Skeletal muscle tissue (tissue), 3 donors: ENCODE measurements at regions not wholly inside any gene's neighbourhood (a gene's known extent, or its start where the extent isn't known, plus 50 kb on each side); places are given as distances from the start of the nearest gene placed in this dataset.

Experiments
- H3K27ac ChIP-seq: one replicate; pipeline ENCODE4 v1.7.0; 2013; ENCODE audit warnings: mild to moderate bottlenecking, low read depth, low read length, inconsistent platforms
- H3K27me3 ChIP-seq, 3 donors: one replicate each; pipeline ENCODE4 v1.7.0; 2013; ENCODE audit warnings: low read length in 3 of 3; ENCODE audit not compliant: control insufficient read depth in 3 of 3, insufficient read depth in 3 of 3
- H3K36me3 ChIP-seq, 3 donors: one replicate each; pipeline ENCODE4 v1.7.0; 2013; ENCODE audit warnings: low read length in 3 of 3; ENCODE audit not compliant: control insufficient read depth in 3 of 3, insufficient read depth in 3 of 3
- H3K4me1 ChIP-seq, 3 donors: one replicate each; pipeline ENCODE4 v1.7.0; 2013; ENCODE audit warnings: low read length in 3 of 3, mild to moderate bottlenecking in 3 of 3; ENCODE audit not compliant: control insufficient read depth in 3 of 3, insufficient read depth in 3 of 3
- H3K4me3 ChIP-seq, 3 donors: one replicate each; pipeline ENCODE4 v1.7.0; 2013; ENCODE audit warnings: low read length in 3 of 3
- H3K9ac ChIP-seq, 3 donors: one replicate each; pipeline ENCODE4 v1.7.0; 2013; ENCODE audit warnings: low read length in 3 of 3, mild to moderate bottlenecking in 3 of 3, moderate library complexity in 2 of 3, low read depth in 1 of 3
- H3K9me3 ChIP-seq, 3 donors: one replicate each; pipeline ENCODE4 v1.7.0; 2013; ENCODE audit warnings: low read length in 3 of 3; ENCODE audit not compliant: control insufficient read depth in 3 of 3
- donor health status: Osteomylitis.

DNA sequence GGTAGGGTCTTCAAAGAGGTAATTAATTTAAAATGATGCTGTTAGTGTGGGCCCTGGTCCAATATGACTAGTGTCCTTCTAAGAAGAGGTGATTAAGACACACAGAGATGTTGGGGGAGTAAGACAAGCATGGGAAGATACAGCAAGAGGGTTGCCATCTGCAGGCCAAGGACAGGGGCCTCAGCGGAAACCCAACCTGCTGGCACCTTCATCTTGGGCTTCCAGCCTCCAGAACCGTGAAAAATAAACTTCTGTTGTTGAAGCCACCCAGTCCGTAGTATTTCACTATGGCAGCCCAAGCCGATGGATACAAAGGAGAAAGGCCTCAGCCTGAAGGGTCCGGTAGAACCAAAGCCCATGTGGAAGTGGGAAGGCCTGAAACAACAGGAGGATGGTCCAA lies 161.7 kb upstream of the UBE2E1 start:
- H3K36me3 ChIP-seq = no peaks in the 10 kb centered on the region
- H3K9ac ChIP-seq = no peak overlapping the region
- H3K27me3 ChIP-seq = no peaks in the 10 kb centered on the region
- no peaks in the 10 kb centered on the region for H3K9me3 ChIP-seq
- H3K4me1 ChIP-seq = no peaks in the 10 kb centered on the region
- no peak overlapping the region for H3K4me3 ChIP-seq
- no peak overlapping the region for H3K27ac ChIP-seq

DNA sequence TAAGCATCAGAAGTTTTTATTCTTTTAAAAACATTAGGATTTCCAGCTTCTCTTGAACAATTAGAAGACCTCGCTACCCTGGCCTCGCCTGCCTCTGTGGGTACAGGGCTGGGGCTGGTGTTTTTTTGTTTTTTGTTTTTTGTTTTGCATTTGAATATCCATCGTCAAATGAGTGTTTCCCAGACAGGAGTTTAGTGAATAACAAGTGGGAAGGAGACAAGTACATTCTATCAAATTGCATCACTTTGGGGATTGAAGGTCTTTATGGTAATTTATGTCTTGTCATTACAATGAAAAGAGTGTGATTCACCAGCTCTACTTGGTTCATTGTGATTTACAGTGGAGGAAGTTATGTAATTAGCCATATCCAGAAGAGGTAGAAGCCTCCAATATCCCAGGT lies 161.1 kb upstream of the UBE2E1 start:
- no peak overlapping the region for H3K9ac ChIP-seq
- no peaks in the 10 kb centered on the region for H3K27me3 ChIP-seq

DNA sequence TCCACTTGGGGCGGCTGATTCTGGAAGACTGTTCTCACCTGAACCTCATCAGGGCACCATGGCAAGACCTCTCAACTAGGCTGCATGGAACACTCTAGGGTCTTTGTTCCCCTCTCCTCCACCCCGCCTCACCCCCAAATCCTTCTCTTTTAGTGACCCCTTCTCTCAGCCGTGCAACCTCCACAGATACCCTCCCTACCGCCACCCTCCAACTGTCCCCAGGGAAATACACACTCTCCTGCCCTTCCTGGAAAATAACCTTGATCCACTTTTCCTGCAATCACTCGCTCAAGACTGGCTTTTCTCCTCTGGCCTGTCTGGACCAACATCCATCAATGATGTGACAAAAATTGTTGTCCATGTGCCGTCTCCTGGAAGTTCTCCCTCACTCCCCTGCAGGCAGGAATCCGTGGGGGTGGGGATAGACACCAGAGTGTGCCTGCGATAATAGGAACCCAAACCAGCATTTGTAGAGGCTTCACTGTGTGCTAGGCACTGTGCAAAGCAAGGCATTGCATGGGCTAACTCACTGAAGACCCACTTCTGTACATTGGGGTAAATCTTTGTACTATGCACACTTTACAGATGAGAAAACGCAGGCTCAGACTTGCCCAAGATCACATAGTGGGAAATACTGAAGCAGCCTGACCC lies 160.1 kb upstream of the UBE2E1 start:
- H3K27me3 ChIP-seq = no peaks in the 10 kb centered on the region
- H3K9me3 ChIP-seq = no peaks in the 10 kb centered on the region
- H3K4me3 ChIP-seq = no peak overlapping the region
- H3K4me1 ChIP-seq = peaks cover 3 to 6% (median 4%) of the 10 kb centered on the region in 3 donors
- H3K36me3 ChIP-seq = no peaks in the 10 kb centered on the region
- H3K27ac ChIP-seq = no peak overlapping the region
- H3K9ac ChIP-seq = no peak overlapping the region

More for the DNA sequence above, 161.1 kb upstream of the UBE2E1 start:
- no peaks in the 10 kb centered on the region for H3K9me3 ChIP-seq
- H3K36me3 ChIP-seq = no peaks in the 10 kb centered on the region
- H3K4me3 ChIP-seq = no peak overlapping the region
- H3K4me1 ChIP-seq = no peaks in the 10 kb centered on the region
- no peak overlapping the region for H3K27ac ChIP-seq

DNA sequence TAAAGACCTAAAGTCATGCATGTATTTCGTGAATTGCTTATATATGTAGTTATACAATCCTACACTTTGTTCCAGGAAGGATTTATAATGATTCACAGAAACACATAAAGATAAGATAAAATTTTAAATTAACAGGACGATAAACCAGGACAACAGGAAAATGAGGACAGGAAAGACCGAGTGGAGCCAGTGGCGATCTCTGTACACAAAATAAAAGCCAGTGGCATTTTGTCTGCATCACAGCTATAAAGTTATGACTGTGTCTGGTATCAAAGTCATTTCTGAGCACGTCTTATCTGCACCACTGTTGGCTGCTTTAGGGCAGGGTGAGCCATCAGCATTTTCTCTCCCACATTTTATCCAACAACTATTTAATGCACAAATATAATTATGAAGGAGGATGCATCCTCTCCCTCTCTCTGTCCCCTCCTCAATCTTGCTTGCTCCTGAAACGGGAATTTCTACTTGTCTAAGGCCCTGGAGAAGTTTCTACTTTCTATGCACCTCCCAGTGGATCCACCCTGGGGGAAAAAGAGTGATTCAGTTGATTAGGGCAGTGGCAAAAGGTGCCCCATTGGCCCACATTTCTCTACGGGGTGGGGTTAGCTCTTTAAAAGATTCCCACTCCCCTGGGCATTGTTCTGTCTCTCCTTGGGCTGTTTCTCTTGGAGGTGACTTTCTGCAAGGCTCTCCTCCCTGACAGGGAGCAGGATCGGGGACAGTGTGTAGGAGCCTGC lies 159.4 kb upstream of the UBE2E1 start:
- H3K27me3 ChIP-seq = no peaks in the 10 kb centered on the region
- no peaks in the 10 kb centered on the region for H3K9me3 ChIP-seq
- no peaks in the 10 kb centered on the region for H3K36me3 ChIP-seq
- no peak overlapping the region for H3K27ac ChIP-seq
- no peak overlapping the region for H3K9ac ChIP-seq
- H3K4me1 ChIP-seq = peaks cover 5 to 11% (median 7%) of the 10 kb centered on the region in 3 donors
- H3K4me3 ChIP-seq = no peak overlapping the region

DNA sequence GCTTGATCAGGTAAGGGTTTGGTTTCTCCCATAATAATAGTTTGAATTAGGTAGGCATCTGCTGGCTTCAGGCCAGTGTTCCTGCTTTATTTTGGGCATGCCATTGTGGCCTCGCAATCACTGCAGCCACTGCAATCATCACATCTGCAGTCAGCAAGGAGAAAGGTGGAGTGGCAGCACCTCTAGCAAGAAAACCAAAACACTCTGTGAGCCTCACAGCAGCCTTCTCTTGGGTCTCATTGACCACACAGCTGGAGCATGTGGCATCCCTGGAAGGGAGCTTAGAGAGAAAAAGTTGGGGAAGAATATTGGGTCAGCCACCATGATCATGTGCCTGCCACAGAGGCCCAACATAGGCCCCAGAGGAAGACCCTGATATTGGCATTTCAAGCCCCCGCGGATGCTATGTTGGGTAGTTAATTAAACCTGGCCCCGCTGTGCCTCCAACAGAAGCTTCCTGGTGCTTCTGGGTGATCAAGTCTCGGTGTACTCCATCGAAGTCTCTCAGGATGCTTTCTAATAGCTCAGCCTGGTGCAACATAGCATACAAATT lies 158.0 kb upstream of the UBE2E1 start:
- Histone ChIP-seq H3K4me3 (no peak overlapping the region), H3K9me3 (no peaks in the 10 kb centered on the region), H3K27ac (no peak overlapping the region), H3K9ac (no peak overlapping the region), H3K4me1 (peaks cover 5 to 11% (median 7%) of the 10 kb centered on the region in 3 donors), H3K36me3 (no peaks in the 10 kb centered on the region), H3K27me3 (no peaks in the 10 kb centered on the region)

DNA sequence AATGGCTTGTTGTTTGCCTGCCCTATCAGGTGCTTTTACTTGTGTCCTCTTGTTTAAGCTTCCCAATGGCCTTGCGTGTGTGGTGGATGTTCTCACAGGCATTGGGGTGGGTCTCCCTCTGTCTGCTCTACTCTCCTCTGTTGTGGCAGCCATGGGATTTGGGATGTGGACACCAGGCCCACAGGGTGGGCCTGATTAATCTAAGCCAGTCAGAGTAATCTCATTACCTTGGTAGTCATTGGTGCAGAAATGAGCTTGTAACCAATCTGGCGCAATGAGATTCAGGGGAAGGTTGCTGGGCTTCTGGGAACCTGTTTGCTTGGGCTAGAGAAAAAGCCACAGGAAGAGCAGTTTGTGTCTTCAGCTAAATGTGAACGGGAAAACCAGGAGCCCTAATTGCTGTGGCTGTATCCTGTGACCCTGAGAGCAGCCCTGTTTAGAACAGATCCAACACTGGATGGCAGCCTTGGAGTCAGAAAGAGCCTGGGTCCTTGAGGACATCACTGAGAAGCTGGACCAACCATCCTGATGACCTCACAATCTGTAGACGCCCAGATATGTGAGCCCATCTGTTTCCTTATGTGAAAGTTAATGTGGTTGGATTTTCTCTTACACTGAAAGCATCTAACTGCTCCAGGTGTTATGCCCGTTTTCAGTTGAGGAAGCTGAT lies 157.3 kb upstream of the UBE2E1 start:
- H3K9ac ChIP-seq = no peak overlapping the region
- no peaks in the 10 kb centered on the region for H3K27me3 ChIP-seq
- no peak overlapping the region for H3K27ac ChIP-seq
- peaks cover 5 to 11% (median 7%) of the 10 kb centered on the region in 3 donors for H3K4me1 ChIP-seq
- H3K4me3 ChIP-seq = no peak overlapping the region
- no peaks in the 10 kb centered on the region for H3K9me3 ChIP-seq
- H3K36me3 ChIP-seq = no peaks in the 10 kb centered on the region

DNA sequence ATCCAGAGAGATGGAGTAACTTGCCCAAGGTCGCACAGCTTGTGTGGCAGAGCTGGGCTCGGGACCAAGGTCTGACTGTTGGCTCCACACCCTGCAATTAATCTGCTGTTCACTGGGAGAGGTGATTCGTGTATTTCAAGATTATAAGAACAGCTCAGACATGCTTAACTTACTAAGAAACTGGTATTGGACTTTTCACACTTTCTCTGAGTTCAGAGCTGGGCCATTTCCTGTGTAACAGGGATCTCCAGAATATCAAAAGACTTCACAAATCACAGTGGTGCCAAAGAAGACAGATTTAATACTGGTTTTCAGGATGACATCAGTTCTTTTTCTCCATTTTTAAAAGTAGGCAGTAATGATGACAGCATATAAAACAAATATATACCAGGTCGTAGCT lies 156.8 kb upstream of the UBE2E1 start:
- no peaks in the 10 kb centered on the region for H3K9me3 ChIP-seq
- H3K9ac ChIP-seq = no peak overlapping the region
- no peak overlapping the region for H3K27ac ChIP-seq
- peaks cover 5 to 11% (median 7%) of the 10 kb centered on the region in 3 donors for H3K4me1 ChIP-seq
- no peaks in the 10 kb centered on the region for H3K27me3 ChIP-seq
- H3K4me3 ChIP-seq = no peak overlapping the region
- H3K36me3 ChIP-seq = no peaks in the 10 kb centered on the region

DNA sequence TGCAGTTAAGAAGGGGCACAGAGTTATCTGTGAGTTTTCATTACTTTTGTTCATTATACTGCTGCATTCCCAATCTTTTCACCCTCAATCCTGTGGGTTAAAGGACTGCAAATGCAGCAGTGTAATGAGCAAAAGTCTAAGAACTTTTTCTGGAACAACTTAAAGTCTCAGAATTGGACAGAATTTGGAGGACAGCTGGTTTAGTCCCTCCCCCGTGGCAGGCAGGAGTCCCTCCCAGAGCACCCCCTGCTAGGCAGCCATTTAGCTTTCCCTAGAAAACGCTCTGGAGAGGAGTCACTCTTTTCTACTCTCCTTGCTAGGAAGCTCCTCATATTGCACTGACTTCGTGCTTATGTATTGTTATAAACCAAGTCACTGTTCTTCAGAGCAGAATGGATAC lies 156.3 kb upstream of the UBE2E1 start:
- H3K27me3 ChIP-seq = no peaks in the 10 kb centered on the region
- H3K9me3 ChIP-seq = no peaks in the 10 kb centered on the region
- H3K9ac ChIP-seq = no peak overlapping the region
- H3K36me3 ChIP-seq = no peaks in the 10 kb centered on the region
- no peak overlapping the region for H3K4me3 ChIP-seq
- H3K4me1 ChIP-seq = peaks cover 5 to 11% (median 7%) of the 10 kb centered on the region in 3 donors
- H3K27ac ChIP-seq = no peak overlapping the region

DNA sequence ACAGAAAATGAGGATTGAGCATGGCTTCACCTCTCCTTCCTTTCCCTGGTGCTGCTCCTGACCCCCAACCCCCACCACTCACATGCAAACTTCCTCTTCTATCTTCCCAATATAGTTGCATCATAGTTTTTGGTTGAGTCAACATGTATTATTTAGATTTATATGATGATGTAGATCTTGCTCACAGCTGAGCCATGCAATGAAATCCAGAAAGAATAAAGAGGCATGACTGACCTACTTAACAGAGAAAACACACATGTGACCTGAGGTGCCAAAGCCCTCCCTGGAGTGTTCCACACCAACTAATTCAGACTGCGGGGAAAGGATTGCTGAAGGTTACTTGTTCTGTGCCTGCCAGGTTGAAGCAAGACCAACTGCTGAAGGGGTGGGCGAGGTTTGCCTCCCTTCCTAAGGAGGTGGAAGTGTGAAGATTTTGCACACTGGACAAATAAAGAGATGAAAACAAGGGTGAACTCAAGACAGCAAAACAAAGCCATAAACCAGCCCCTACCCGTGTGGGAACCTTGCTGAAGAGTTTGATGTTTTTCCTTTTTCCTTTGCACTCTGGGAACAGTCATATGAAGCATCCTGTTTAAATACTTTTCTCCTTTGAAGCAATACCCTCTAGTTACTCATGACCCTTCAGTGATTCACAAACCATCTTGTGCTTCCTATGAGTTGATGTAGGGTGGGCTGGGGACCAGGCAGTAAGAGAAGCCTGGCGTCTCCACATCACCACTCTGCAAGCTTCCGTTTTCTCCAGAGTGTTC lies 155.2 kb upstream of the UBE2E1 start:
- no peak overlapping the region for H3K4me3 ChIP-seq
- no peaks in the 10 kb centered on the region for H3K27me3 ChIP-seq
- H3K9me3 ChIP-seq = no peaks in the 10 kb centered on the region
- peaks cover 5 to 11% (median 7%) of the 10 kb centered on the region in 3 donors for H3K4me1 ChIP-seq
- no peaks in the 10 kb centered on the region for H3K36me3 ChIP-seq
- H3K9ac ChIP-seq = no peak overlapping the region
- H3K27ac ChIP-seq = no peak overlapping the region
